K562 (cell line): ENCODE measurements at regions not wholly inside any gene's neighbourhood (a gene's known extent, or its start where the extent isn't known, plus 50 kb on each side); places are given as distances from the start of the nearest gene placed in this dataset.

Experiments used
- EP300 ChIP-seq: IDR thresholded peaks from 2 replicates; pipeline ENCODE4 v1.6.1; 2012; ENCODE audit warnings: low read length, improper control_type of control experiment
- TF ChIP-seq, protein P1 (sequence below), 3 experiments: IDR thresholded peaks in 2 of 3; conservative IDR thresholded peaks in 1 of 3; 2 replicates each; pipeline ENCODE4 v1.5.1; 2011 to 2012; ENCODE audit warnings: low read length in 3 of 3, mild to moderate bottlenecking in 3 of 3, control low read depth in 2 of 3, improper control_type of control experiment in 1 of 3, inconsistent platforms in 1 of 3, low read depth in 1 of 3, mixed read lengths in 1 of 3, moderate library complexity in 1 of 3; ENCODE audit not compliant: insufficient read depth in 2 of 3
- TF ChIP-seq, protein P2 (sequence below): fragments of 450-650 bp; formaldehyde crosslinking; IDR thresholded peaks from 2 replicates; pipeline ENCODE4 v1.4.0; 2020; ENCODE audit warnings: mild to moderate bottlenecking, moderate library complexity

DNA sequence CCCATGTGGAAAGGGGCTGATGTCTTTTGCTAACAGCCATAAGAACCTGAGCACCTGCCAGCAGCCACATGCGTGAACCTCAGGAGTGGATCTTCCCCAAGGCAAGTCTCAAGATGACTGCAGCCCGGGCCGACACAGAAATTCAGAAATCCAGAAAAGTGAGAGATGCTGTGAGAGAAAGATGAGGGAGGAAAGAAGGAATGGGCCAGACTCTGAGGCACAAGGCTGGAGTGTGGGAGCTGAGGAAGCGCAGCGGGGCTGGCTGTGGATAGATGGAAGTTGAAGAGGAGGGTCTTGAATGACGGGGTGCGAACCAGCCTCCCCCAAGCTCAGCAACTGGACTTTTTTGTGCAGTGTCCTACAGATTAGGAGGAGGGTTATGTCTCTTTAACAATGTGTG lies 337.8 kb downstream of the GADD45G start:
- TF ChIP-seq, protein P1, sequence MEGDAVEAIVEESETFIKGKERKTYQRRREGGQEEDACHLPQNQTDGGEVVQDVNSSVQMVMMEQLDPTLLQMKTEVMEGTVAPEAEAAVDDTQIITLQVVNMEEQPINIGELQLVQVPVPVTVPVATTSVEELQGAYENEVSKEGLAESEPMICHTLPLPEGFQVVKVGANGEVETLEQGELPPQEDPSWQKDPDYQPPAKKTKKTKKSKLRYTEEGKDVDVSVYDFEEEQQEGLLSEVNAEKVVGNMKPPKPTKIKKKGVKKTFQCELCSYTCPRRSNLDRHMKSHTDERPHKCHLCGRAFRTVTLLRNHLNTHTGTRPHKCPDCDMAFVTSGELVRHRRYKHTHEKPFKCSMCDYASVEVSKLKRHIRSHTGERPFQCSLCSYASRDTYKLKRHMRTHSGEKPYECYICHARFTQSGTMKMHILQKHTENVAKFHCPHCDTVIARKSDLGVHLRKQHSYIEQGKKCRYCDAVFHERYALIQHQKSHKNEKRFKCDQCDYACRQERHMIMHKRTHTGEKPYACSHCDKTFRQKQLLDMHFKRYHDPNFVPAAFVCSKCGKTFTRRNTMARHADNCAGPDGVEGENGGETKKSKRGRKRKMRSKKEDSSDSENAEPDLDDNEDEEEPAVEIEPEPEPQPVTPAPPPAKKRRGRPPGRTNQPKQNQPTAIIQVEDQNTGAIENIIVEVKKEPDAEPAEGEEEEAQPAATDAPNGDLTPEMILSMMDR (IDR thresholded peaks at IDR 0.05 in 2 of 3, conservative IDR thresholded peaks at IDR 0.05 in 1 of 3; ENCODE audit: insufficient read depth in 2 of 3, low read depth in 1 of 3, low read length in 3 of 3), result no peak
- no peak for TF ChIP-seq EP300
- TF ChIP-seq, protein P2, sequence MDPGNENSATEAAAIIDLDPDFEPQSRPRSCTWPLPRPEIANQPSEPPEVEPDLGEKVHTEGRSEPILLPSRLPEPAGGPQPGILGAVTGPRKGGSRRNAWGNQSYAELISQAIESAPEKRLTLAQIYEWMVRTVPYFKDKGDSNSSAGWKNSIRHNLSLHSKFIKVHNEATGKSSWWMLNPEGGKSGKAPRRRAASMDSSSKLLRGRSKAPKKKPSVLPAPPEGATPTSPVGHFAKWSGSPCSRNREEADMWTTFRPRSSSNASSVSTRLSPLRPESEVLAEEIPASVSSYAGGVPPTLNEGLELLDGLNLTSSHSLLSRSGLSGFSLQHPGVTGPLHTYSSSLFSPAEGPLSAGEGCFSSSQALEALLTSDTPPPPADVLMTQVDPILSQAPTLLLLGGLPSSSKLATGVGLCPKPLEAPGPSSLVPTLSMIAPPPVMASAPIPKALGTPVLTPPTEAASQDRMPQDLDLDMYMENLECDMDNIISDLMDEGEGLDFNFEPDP (CRISPR knock-in tag), result no peak
